ENCODE measurements at regions not wholly inside any gene's neighbourhood (a gene's known extent, or its start where the extent isn't known, plus 50 kb on each side); places are given as distances from the start of the nearest gene placed in this dataset.
A peak's percentile ranks its signal among the peaks of the same experiment; 100 is the strongest.

DNA sequence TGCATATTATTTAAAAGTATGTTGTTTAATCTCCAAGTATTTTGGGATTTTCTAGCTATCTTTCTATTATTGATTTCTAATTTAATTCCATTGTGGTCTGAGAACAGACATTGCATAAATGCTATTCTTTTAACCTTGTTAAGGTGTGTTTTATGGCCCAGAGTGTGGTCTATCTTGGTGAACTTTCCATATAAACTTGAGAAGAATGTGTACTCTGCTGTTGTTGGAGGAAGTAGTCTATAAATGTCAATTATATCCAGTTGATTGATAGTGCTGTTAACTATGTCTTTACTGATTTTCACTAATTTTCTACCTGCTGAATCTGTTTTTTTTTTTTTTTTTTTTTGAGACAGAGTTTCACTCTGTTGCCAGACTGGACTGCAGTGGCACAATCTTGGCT lies 180.9 kb downstream of the ZNF621 start:
- DNase-seq: no peak

DNA sequence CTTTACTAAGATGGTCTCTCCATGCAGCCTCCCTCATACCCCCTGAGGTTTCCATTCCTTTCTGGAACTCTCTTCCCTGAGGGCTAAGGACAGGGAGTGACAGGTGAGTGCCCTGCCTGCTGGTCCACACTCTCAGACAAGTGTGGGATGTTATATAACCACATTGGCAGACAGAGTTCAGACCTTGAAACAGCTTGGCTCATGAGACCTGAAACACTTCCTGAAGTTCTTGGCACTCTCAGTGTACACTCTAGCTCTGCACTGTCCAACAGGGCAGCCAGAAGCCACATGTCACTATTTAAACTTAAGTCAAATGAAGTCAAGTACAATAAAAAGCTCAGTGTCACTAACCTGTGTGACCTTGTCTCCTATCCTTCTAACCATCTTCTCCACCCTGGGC lies 188.5 kb downstream of the ZNF621 start:
- DNase-seq: no peak

DNA sequence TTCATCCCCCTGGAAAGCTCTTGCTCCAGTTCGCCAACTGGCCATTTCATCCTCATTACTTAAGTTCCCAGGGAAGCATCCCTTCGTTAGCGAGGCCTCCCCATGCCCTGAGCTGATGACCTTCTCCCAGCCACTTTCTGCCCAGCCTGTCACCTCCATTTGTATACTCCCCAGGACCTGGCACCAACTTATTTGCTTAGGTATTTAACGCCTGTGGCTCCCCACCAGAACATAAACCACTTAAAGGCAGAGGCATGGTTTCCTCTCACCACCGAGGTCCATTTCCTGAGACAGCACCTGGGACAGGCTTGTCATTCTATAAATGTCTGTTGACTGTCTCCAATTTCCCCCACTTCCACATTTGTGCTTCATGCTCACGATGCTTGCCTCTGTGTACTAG lies 189.0 kb downstream of the ZNF621 start:
- no peak for DNase-seq

DNA sequence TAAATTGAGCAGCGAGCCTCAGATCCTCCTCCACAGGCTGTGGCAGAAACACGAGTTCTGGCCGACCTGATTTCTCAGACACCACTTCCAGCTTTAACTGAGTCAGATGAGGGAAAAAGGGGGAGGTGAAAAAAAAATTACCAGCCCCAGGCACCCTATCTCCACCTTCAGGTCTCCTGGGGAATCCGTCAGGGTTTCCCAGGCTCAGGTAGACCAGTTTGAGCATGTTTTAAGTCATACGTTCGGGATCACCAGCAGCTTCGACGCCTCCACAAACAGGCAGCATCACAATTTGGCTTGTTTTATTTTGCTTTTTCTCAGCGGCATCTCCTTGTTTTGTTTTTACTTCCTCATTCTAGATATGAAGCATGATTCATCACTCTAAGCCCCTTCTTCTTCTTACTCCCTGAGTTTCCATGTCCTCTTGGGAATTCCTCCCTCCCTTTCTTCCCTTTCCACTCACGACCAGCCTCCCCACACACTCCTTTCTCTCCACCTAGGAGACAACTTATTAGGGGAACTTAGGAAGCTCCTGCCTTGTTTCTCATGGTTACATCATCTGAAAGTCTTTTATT lies 190.1 kb downstream of the ZNF621 start:
- no peak for DNase-seq

DNA sequence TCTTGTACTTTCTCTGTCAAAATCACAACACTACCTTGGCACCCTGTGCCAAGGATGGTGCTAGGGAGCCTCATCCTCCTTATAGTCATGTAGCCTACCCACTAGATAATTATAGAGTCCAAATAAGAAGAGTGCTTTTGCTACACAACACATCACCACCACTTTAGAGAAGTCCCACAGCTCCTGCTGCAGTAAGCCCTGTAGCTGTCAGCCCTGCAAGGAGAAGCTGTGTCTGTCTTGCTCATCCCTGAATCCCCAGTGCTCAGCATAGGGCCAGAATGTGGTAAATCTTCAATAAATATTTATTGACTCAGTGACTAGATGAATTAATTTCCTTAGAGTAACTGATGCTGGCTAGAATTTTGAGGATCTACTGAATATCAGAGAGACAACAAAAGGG lies 190.8 kb downstream of the ZNF621 start:
- DNase-seq: no peak

DNA sequence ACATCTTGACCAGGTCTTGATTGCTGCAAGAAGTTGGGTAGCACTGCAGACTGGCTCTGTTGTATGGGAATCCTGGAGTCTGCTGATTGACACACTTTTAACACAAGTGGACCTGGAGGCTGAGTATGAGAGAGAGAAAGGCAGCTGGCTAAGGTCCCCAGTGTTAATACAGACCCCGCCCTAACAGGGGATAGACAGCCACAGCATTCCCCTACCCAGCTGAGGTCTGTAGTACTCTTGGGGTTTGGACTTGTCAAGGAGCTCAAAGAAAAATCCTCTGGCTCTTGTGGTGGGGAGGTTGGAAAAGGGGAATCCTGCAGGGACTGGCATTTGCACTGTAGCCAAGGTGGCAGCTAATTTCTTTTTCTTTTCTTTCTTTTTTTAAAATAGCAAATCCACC lies 192.7 kb downstream of the ZNF621 start:
- DNase-seq: no peak

DNA sequence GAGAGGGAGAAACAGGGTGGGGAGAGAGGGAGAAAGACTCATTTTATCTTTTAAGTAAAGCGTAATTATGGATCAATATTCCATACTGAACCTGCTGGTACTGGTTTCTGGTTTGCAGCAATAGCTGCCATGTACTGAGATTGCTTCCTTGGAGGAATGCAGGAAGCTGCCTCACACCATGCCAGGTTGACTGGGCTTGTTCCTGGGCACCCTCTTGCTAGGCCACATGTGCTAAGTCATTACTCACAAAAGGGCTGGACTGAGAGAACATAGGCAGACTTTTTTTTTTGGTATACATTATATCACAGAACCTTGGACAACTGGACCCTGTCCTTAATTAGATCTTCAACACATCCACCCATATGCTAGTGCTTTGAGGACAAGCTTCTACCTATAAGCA lies 193.4 kb downstream of the ZNF621 start:
- DNase-seq: no peak

DNA sequence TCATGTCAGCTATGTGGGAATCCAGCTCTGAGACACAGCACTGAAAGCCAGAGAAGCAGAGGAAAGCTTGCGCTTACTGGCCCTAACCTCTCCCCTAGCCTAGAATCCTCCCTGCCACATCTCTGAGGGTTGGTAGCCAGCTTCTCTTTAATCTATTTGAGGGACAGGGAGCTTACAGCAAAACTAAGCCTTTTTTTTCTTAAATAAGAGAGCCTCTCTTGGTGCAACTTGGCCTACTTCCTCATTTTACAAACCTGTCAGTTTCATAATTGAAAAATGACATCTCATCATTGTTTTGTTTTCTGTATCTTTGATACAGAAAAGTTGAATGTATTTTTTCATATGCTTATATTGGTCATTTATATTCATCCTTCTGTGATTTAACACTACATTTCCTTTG lies 193.9 kb downstream of the ZNF621 start:
- no peak for DNase-seq

DNA sequence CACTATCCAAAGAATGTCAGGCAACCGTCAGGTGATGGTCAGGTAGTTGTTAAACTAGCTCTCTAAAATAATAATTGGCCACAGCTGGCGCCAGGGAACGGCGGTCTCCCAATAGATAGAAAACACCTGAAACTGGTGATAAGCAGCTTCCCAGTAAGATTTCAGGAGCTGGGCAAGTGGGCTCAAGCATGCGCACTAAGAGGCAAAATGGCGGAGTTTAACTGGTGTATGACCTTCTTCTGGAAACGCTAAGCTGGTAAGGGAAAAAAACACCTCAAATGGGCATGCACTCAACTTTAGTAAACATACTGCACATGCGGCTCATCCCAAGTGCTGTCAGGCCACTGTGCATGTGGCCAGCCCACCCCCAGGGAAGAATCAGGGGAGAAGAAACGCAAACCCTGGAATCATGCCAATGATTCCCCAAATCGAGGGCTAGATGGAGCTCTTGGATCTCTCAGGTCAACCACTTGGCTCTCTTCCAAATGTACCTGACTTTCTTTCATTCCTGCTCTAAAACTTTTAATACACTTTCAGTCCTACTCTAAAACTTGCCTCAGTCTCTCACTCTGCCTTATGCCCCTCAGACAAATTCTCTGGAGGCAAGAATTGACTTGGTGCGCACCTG lies 195.0 kb downstream of the ZNF621 start:
- DNase-seq: no peak

DNA sequence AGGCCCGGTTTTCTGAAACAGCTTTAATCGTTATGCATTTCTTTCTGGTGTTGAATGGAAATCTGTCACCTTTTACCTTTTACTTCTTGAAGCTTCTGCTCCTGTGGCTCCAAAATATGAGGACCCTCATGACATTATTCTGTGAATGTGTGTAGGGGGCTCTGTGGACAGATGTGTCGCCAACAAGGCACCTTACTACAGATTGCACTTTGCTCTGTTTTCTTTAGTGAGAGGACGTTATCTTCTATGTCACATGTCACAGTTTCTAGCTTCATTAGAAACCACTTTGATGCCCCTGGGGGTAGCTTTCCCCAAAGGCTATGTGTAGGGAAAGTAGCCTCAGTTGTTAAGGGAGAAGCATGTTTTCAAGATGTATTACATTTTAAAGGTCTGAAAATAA lies 195.6 kb downstream of the ZNF621 start:
- no peak for DNase-seq

DNA sequence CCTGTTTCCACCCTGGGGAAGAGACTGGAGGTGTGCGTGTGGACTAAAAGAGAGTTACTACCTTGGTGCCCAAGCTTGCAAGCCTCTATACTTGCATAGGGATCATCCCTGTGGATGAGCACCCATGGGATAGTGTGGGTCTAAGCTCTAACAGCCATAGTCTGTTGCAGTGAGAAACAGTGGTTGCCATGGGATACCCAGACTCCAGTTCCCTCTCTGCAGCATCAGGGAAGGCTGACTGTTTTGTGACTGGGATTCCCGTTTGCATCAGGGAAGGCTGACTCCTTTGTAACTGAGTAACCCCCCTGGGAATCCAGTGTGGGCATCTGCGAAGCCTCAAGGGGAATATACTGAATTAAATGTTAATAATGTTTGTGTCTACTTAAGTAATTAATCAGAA lies 196.1 kb downstream of the ZNF621 start:
- no peak for DNase-seq

DNA sequence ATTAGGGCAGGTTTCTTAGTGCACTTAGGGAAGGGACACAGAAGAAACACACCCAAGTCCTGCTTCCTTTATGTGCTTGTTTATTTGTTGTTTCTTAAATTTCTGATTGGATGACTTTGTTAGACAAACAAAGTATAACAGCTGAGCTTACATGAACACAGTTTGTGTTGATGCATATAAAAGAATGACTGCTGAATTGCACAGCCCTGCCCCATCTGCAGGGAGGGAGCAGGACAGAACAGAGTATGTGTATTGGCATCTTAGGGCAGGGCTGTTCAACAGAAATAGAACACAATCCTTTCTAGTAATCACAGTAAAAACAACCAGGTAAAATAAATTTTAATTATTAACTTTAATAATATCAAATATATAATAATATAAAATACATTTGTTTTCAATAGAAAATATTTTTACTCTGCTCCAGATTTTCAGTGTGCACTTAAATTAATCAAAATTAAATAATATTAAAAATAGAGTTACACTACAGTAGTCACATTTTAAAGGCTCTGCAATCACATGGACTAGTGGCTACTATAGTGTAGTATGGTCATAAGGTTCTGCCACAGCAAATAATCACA lies 198.4 kb downstream of the ZNF621 start:
- DNase-seq: no peak

DNA sequence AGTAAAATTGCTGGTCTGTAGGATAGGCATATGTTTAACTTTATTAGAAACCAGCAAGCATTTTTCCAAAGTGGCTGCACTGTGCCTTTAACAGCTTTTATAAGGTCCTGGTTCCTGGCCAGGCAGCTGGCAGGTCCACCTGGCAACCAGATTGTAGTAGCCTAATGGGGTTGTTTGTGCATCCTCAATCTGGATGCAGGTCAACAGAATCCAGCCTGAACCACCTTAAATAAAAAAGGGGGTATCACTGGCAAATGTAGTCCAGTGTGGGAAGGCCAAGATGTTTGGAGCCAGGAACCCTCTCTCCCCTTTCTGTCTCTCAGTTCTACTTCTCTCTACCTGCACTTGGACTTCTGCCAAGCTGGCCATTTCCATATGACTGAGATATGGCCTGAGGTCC lies 200.3 kb downstream of the ZNF621 start:
- DNase-seq: no peak

DNA sequence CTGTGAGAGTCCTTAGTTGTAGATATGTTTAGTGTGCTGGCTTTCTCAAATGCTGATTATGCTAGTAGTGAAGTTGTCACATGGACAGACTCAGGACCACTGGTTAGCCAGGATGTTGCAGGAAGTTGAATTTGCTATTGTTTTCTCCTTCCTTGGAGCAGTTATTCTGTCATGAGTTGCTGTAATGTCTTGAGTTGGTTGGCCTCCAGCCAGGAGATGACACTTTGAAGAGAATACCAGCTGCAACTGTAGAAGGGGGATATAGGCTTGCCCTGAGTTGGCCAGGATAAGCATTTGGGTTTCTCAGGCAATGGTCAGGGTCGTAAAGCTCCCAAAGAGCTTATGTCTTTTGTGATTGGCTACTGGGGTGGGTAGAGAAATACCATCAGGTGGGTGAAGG lies 206.7 kb downstream of the ZNF621 start:
- no peak for DNase-seq

DNA sequence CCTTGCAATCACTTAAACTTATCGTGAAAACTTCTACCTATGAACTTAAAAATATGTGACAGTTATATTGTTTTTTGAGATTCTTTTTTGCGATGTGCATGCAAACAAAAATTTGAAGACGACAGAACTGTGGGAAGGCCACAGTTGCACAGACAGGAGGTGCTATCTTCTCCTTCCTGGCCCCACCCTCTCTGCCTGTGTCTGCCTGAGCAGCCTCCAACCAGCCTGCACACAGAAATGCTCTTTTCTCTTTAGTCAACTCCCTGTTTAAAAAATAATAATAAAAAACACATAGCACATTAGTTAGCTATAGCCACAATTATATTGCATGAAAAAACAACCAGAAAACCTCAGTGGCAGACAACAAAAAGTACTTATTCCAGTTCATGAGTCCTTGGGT lies 212.2 kb downstream of the ZNF621 start:
- DNase-seq: no peak

DNA sequence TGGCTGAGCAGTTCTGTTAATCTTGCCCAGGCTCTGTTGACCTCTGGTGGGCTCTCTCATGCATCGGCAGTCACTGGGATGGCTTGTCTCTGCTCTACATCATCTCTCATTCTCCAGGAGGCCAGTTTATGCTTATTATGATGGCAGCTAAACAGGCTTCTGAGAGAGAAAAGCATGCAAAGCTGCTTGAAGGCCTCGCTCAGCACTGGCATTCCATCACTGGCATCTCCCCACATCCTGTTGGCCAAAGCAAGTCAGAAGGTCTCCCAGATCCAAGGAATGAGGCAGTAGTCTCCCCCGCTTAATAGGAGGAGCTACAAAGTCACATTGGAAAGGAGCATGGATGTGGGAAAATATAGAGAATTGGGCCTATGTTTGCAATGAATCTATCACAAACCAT lies 212.6 kb downstream of the ZNF621 start:
- no peak for DNase-seq

DNA sequence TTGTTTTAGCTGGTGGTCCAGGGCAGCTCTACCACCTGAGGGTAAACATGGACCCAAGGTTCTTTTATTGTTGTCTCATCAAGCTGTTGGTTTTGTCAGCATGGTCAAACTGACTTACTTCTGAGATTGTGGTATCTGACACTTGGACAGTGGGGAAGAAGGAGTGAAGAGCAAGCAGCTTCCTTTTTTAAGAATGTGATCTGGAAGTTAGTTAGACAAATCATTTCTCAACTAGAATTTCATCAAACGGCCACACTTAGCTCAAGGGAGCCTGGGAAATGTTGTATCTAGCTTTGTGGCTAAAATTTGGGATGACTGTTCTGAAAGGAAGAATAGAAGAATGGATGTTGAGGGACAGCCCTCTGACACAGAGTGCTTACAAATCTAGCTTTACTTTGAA lies 215.2 kb downstream of the ZNF621 start:
- DNase-seq: no peak

DNA sequence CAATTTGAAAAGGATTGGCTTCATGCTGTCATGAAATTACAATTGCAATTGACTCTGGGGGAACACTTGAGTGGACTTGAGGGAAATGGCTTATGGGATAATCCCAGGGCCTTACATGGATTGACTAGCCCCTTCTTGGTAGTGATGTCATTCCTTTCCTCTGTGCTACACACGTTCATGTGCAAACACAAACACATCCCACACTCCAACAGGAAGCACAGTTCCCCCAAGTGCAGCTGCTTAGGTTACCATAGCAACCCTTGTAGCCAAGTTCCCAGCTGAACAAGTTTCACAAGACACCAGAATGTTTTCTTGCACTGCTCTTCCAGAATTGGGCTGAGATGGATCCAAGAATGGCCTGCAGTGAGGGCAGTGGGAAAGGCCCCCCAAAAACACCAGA lies 217.0 kb downstream of the ZNF621 start:
- DNase-seq: peak; percentile 10

DNA sequence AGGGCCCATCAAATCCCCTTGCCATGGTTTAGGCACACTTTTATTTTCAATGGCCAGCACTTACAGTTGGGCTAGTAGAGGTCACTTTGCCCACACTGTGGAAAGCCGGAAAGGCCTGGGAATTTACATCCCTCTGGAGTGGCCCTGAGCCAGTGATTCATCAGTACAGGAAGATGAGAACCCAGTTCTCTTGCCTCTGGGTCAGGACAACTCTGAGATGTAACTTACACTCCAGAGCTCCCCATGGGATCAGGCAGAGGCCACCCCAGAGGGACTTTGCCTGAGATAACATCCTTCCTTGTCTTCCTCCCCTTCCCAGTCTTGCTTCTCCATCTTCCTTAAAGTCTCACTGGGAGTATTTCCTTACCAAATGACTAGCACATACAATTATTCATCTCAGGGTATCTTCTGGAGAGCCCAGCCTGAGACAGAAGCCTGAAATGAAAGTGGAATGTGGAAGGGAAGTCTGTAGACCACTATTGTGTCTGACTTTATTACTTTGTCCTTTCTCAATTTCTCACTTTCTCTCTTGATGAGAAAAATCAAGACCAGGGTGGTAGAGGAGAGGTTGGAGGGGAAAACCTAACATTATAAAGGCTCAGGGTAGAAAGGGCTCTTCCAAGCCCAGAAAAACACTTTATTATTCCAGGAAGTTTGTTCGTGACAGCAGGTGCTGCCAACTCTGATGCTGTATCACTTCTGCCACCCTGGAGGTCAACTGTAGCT lies 220.8 kb downstream of the ZNF621 start:
- DNase-seq: peak; percentile 15

DNA sequence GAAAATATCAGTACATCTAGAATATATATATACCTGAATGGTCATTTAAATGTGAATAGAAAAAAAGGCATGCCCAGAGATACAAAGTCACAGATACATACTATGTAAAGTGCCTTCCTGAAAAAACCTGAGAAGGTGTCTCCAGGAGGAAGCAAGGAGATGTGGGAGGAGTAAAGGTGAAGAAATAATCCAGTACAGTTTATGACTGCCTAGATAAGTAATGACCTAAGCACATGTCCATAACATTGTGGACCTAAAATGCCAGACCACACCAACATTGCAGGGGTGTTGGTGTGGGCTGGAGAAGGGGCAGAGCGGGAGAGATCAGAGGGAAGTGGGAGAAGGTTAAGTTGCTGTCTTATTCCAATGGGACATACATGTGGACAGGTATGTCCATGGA lies 226.9 kb downstream of the ZNF621 start:
- no peak for DNase-seq

DNA sequence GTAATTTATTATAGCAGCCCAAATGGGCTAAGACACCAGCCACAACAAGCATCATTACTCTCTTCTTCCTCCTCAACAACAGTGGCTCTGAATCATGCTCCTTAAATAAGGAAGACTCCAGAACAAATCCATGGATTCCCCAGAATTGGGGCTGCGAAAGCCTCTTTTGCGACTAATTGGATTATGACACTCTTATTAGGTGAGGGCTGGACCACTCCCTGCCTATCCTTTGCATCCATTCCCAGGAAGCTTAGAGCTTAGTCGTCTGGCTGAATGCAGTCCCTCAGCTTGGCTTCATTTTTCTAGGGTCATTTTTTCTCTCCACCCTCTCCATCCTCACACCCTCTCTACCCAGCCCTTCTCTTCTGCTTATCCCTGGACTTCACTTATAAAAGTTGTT lies 227.7 kb downstream of the ZNF621 start:
- no peak for DNase-seq

DNA sequence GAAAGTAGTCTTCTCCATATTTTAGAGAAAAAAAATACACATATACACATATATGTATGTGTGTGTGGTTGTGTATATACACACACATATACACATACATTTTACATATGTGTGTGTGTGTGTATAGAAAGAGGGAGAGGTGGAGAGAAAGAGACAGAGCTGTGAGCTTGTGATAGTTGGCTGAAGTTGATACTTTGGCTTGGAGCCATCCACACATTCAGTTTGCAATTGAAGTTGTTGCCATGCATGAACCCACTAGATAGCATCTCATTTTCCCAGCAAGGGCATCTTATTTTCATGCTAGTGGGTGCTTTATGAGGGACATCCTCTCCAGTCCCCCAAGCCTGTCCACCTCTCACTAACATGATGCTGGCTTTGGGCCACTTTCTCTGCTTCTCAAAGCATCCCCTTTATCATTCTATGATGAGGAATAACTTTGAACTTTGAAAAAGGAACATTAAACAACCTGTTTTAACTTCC lies 228.6 kb downstream of the ZNF621 start:
- DNase-seq: no peak

DNA sequence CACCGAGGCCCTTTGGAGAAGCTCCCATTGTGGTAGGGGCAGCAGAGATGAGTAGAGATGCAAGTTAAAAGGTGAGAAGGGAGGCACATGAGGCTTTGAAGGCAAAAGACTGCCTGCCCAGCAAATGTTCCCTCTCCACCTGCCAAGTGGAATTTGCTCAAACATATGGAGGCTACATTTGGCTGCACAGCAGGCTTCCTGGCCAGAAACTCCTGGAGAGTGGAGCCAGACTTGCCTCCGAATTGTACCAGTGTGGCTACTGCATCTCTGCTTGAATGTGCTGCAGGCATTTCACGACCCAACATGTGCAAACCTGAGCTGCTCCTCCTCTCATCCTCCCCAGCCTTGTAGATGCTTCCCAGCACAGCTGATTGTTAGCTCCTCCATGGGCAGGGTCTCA lies 229.2 kb downstream of the ZNF621 start:
- no peak for DNase-seq

DNA sequence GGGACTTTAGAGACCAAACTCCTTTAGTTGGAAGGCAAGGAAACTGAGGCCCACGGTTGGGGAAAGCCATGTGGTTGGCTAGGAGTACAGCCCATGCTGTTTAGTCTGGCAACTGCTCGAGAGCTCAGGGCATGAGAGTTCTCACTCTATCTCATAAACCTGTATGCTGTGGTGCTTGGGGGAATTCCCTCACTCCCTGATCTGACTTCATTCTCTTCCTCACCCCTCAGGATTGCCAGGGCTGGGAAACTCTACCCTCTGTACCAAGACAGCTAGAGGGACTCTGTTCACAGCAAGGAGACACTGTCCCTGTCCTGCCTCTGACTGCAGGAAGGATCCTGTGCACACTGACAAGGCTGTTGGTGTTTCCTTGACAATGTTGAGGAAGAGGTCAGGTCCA lies 230.2 kb downstream of the ZNF621 start:
- DNase-seq: no peak
